GM21619 (cell line): ENCODE measurements at regions not wholly inside any gene's neighbourhood (a gene's known extent, or its start where the extent isn't known, plus 50 kb on each side); places are given as distances from the start of the nearest gene placed in this dataset.

Source experiments
- ATAC-seq: cut with Tn5 transposase; IDR thresholded peaks from one replicate; pipeline ENCODE4 v1.9.1; 2021; ENCODE audit not compliant: unreplicated experiment

DNA sequence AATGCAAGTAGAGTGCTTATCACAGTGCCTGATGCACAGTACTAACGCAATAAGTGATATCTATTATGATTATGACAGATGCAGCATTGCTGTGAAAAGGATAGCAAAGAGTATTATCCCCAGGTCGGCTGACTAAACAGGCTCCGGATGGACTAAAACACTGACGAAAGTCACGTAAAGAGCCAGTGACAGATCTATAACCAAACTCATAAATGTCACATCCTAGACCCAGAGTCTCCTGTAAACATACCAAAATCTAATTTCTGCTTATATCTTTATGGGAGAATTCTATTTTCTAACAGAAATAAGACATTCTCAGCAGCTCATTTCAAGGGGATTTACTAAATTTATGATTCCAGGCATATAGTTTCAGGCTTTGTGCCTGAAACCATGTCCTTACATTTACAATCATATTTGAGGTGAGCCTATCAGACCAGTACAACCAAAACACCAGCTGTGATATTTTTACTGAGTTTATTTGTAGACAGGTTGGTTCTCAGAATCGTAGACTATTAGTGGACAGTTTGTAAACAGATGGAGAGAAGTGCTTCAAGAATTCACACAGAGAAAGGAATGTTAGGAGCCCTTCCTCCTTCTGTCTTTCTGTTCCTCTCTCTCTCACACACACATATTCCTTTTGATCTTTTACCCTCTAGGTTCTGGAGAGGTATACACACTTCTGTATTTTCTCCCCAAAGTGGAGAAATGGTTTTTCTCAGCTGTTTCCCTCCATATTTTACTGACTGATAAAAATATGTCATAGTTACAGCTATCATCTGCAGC is 52.4 kb upstream of the WDR26 start:
- ATAC-seq, result no peak

DNA sequence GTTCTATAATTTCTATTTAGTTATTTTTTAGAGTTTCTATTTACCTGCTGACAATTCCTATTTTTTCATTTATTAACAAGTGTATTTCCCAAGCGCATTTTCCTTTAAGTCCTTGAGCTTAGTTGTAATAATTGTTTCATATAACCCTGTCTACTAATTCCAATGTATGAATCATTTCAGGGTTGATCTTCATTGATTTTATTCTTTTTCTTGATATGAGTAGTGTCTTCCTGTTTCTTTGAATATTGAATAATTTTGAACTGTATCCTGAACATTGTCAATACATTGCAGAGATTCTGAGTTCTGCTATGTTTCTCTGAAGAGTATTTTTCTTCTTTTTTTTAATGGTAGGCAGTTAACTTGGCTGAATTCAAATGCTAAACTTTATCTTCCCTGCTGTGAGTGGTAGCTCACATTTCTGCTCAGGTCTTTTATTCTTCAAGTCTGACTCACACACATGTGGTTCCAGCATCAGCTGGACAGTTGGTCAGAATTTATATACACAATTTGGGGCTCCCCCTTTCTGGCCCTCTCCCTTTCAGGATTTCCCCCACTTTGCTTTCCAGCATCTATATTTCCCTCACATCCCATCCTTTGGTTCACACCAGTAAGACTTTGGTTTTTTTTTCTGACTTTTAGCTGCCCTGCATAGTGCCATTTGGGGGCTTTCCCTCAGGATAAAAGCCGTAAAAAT is 54.4 kb upstream of the WDR26 start:
- peak; percentile 63 for ATAC-seq

- peak; percentile 24 for ATAC-seq
Observed at GRCh38 chr1:224489534-224490365, 55.2 kb upstream of the WDR26 start.

DNA sequence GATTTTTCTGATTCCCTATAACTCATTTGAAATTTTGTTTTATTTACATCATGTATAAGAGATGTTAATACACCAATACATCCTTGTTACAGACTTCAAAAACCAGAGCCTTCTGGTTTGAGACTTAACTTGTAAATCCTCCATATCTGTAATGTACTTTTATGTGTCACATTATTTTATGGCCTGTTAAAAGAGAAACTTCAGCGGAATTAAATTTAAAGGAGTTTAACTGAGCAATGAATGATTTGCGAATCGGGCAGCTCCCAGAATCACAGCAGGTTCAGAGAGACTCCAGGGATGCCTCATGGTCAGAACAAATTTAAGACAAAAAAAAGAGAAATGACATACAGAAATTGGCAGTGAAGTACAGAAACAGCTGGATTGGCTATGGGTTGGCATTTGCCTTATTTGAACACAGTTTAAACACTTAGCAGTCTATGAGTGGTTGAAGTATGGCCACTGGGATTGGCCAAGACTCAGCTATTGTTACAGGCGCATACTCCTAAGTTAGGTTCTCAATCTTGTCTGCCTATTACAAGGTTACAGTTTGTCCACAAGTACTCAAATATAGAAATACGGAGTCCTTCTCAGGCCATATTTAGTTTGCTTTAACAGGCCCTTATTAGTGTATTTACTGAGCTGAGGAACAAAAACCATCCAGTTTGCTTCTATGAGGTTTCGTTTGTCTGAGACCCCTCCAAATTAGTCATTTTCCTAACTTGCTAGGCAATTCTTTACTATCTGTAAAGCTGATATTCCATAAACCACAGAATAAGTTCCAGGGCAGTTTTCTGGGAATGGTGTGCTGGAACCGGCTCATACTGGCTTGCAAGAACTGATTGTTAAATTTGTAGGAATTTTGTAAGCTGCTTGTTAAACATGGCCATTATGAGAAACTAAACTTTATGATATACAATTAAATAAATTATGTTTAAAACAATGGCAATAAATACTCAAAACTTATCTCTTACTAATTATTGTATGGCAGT is 56.2 kb upstream of the WDR26 start:
- ATAC-seq, result no peak

- no peak for ATAC-seq
Observed at GRCh38 chr1:224492015-224492414, 57.4 kb upstream of the WDR26 start.

DNA sequence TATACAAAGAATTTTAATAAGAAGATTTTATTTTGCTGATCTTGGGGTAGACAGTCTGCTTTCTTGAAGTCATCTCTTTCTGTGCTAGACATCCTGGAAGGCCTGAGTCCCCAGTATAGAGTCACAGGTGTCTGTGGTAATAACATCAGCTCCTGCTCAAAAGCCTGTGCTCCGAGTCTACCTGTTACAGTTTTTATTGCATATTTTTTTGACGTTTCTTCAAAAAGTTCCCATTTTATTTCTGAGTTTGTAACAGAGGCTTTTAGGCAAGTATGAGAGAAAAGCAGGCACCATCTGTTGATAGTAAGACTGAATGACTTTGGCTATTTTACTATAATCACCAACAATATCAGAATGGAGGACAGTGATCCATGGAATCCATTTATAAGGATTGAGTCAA is 58.0 kb upstream of the WDR26 start:
- no peak for ATAC-seq

DNA sequence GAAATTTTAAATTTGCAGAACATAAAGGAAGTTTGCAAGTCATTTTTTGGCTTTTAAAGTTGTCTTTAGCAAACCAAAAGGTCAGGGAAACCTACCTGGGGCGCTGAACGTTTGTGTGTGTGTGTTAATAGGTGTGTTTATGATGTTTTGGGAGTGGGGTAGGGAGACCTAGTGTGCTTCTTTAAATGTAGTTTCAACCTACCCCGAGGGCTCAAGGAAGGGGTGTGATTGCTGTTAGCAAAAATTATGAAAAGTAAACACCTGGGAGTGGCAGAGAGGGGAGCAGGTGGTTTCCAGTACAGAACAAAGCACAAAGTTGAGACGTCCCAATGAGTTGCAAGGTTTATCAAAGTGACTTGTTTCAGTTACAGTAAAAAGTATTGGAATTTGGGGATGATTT is 58.7 kb upstream of the WDR26 start:
- ATAC-seq, result no peak

- ATAC-seq, result no peak
Observed at GRCh38 chr1:224494343-224494742, 59.7 kb upstream of the WDR26 start.

DNA sequence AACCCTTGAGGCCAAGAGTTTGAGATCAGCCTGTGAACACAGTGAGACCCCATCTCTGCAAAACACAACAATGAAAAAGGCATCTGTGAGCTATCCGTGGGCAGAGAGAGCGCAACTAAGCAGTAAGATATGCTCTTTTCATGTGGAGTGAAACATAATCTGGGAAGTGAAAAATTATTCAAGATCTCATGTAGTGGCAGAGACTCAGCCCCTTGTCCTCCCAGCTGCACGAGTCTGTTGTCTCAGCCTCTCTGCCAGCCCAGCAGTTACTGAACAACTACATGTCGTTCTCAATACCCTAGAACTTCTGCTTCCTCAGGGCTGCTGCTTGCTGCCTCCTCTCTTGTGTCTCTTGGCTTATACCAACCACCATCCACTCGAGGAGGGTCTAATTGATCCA is 61.3 kb upstream of the WDR26 start:
- no peak for ATAC-seq

GRCh38 chr1:224496826-224497225 is 62.2 kb upstream of the WDR26 start:
- ATAC-seq, result no peak

DNA sequence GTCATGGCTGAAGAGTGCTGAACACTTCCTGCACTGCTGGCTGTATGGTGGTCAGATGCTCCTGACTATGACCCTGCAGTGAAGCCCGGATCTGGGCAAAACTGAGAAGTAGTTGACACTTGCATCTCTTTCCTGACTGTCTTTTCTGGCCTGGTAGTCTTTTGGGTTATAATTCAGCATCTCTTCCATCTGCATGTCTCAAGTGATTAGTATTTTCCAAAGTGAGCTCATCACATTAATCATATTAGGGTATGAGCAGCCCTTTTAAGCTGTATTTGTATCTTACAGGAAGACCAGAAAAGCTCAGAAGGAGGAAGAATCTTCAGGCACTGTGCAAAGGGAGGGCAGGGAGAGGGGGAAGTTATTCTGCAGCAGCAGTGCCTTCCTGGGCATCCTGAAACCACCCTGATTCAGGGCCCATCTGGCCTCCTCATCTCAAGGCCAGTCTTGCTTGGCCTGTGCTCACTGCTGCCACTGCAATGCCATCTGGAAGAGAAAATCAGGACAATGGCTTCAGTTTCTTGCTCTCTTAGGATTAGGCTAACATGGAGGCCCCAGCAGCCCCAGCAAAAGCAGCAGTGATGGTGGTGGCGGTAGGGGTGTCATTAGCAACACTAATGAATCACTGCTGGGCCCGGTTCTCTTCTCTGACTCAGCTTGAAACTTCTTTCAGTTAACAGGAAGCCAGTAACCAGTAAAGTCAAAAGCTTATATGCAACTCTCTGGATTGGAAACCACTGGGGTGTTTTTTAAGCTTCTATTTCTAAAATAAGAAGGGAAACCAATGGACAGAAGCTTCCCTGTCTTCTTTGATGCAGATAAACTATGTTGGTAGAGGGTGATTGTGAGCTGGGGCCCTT is 63.3 kb upstream of the WDR26 start:
- peak; percentile 98 for ATAC-seq

DNA sequence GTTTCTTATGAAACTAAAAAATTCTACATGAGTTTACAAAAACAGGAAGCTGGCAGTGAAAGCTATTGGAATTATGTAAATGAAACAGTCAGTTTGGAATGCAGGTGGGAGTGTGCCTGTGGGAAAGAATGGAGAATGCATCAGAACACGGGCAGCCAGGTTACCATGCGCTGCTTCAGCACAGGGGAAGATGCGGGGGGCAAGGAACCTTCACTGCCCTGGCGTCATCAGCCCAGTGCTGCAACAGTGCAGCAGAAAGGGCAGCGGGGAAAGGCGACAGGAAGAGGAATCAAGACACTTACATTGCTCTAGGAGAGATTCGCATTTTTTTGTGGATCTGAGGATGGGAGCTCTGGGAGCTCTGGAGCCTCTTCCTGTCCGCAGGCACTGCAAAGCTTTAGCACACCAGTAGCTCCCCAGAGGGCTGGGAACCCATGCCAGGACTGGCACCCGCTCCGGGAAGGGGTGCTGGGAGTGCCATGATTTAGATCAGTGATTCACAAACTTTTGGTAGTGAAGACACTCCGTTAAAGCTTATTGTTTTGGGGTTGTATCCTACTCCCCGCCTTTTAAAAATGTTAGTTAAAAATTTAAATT is 64.1 kb upstream of the WDR26 start:
- no peak for ATAC-seq

- no peak for ATAC-seq
Observed at GRCh38 chr1:224499204-224499603, 64.6 kb upstream of the WDR26 start.

- no peak for ATAC-seq
Observed at GRCh38 chr1:224500796-224501195, 66.2 kb upstream of the WDR26 start.

GRCh38 chr1:224501836-224502235 is 67.2 kb upstream of the WDR26 start:
- no peak for ATAC-seq

GRCh38 chr1:224502459-224503160 is 68.0 kb upstream of the WDR26 start:
- ATAC-seq, result no peak

GRCh38 chr1:224503161-224504118 is 68.8 kb upstream of the WDR26 start:
- ATAC-seq, result peak; percentile 92
